IPS DF 6.9 (cell line): ENCODE measurements at regions not wholly inside any gene's neighbourhood (a gene's known extent, or its start where the extent isn't known, plus 50 kb on each side); places are given as distances from the start of the nearest gene placed in this dataset.
"Not testable (repeated sequence)": the region's sequence is repeated elsewhere in the genome, so short reads cannot be mapped to it uniquely, and the experiment has no call there.

Source experiments
- DNase-seq: peaks from one replicate; pipeline ENCODE4 v3.0.0-alpha.2; 2013; ENCODE audit warnings: low read depth, low spot score
- H3K27ac ChIP-seq: one replicate; pipeline ENCODE4 v1.5.1; 2013; ENCODE audit warnings: low read length, control low read depth
- H3K27me3 ChIP-seq: 2 replicates; pipeline ENCODE4 v1.6.1; 2013; ENCODE audit warnings: mild to moderate bottlenecking, low read length; ENCODE audit not compliant: control insufficient read depth, insufficient read depth
- H3K36me3 ChIP-seq: 2 replicates; pipeline ENCODE4 v1.6.1; 2013; ENCODE audit warnings: low read length; ENCODE audit not compliant: control insufficient read depth, insufficient read depth
- H3K4me1 ChIP-seq: 2 replicates; pipeline ENCODE4 v1.6.1; 2013; ENCODE audit warnings: low read length; ENCODE audit not compliant: control insufficient read depth, insufficient read depth
- H3K4me3 ChIP-seq: 2 replicates; pipeline ENCODE4 v1.5.1; 2013; ENCODE audit warnings: mild to moderate bottlenecking, low read length
- H3K9me3 ChIP-seq: 2 replicates; pipeline ENCODE4 v1.6.1; 2013; ENCODE audit warnings: low read length, inconsistent platforms; ENCODE audit not compliant: control insufficient read depth, insufficient read depth
- WGBS: extraction: QIAGEN DNeasy Blood & Tissue Kit; methylation state at CpG from one replicate; pipeline ENCODE4 v1.1.7; 2013; ENCODE audit warnings: mixed read lengths, missing lambda C conversion rate; ENCODE audit not compliant: insufficient read length, insufficient coverage; 5-methylcytosine and 5-hydroxymethylcytosine counted together

GRCh38 chr5:163165277-163165676 is 272.1 kb upstream of the CCNG1 start:
- no peaks in the 10 kb centered on the region for H3K27me3 ChIP-seq
- DNase-seq = no peak
- WGBS = no CpG with 5 or more reads among the region's 10 CpGs

DNA sequence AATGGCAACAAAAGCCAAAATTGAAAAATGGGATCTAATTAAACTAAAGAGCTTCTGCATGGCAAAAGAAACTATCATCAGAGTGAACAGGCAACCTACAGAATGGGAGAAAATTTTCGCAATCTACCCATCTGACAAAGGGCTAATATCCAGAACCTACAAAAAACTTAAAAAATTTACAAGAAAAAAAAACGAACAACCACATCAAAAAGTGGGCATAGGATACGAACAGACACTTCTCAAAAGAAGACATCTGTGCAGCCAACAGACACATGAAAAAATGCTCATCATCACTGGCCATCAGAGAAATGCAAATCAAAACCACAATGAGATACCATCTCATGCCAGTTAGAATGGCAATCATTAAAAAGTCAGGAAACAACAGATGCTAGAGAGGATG is 267.2 kb upstream of the CCNG1 start:
- H3K4me3 ChIP-seq, DNase-seq, H3K9me3 ChIP-seq, H3K4me1 ChIP-seq, H3K27me3 ChIP-seq, H3K36me3 ChIP-seq, H3K27ac ChIP-seq: not testable (repeated sequence)
- no CpG with 5 or more reads among the region's 3 CpGs for WGBS

More at GRCh38 chr5:163165277-163165676, 272.1 kb upstream of the CCNG1 start:
- Histone ChIP-seq H3K27ac (no peak overlapping the region), H3K9me3 (no peaks in the 10 kb centered on the region), H3K36me3 (no peaks in the 10 kb centered on the region), H3K4me3 (no peak overlapping the region), H3K4me1 (no peaks in the 10 kb centered on the region)

DNA sequence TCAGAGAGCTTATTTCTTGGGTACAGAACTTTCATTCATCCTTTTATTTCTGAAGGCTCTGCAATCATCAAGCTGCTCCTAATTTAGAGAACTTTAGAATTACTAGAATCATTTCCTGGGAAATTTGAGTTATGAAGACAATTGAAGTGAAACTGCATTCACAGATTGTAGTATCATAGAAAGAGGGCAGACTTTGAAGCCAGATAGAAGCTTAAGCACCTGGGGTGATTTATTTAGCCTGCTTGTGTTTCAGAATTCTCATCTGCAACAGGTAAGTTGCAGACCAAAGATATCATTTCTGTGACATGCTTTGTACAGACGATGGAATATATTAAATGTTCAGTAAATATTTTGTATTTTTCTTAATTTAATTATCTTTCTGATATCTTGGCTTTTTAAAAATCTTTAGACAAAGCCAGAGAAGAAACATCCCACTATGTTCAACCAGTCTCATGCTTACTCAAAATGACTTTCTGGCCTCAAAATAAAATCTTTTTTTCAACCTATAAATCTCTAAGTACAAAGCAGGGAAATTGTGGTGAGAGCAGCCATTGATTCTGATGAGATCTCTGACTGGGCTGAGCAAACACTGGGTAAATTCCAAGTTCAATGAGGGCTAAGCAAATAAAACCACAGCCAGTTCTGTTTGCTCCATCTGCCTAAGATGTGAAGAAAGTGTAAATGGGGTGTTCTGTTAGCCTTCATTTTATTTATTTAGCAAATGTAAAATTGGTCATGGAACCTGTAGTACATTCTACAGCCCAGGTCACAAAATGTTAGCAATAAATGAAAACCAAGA is 264.7 kb upstream of the CCNG1 start:
- no peak overlapping the region for H3K4me3 ChIP-seq
- no peaks in the 10 kb centered on the region for H3K9me3 ChIP-seq
- H3K27ac ChIP-seq = no peak overlapping the region
- no CpG with 5 or more reads among the region's 1 CpG for WGBS
- no peaks in the 10 kb centered on the region for H3K4me1 ChIP-seq
- H3K27me3 ChIP-seq = no peaks in the 10 kb centered on the region
- H3K36me3 ChIP-seq = no peaks in the 10 kb centered on the region
- no peak for DNase-seq

GRCh38 chr5:163177971-163178370 is 259.4 kb upstream of the CCNG1 start:
- Histone ChIP-seq H3K27ac (no peak overlapping the region), H3K4me3 (no peak overlapping the region), H3K27me3 (no peaks in the 10 kb centered on the region), H3K36me3 (no peaks in the 10 kb centered on the region), H3K9me3 (no peaks in the 10 kb centered on the region), H3K4me1 (no peaks in the 10 kb centered on the region)
- WGBS = no CpG with 5 or more reads among the region's 3 CpGs
- DNase-seq = no peak

DNA sequence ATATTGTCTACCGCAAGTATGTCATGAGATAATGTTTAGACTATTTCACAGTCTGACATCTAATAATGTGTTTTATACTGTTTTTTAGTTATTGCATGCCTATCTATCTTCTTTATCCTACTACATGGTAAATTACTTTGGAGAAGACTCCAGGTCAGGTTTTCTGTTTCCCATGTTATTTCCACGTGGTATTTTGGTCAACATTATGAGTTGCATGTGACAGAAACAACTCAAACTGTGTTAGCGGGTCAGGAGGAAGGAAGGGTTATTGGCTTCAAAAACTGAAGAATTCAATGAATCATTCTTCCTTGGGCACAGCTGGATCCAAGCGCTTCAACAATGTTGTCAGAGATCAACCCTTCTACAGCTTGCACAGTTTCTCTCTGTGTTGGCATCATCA is 252.1 kb upstream of the CCNG1 start:
- WGBS = no CpG with 5 or more reads among the region's 4 CpGs

DNA sequence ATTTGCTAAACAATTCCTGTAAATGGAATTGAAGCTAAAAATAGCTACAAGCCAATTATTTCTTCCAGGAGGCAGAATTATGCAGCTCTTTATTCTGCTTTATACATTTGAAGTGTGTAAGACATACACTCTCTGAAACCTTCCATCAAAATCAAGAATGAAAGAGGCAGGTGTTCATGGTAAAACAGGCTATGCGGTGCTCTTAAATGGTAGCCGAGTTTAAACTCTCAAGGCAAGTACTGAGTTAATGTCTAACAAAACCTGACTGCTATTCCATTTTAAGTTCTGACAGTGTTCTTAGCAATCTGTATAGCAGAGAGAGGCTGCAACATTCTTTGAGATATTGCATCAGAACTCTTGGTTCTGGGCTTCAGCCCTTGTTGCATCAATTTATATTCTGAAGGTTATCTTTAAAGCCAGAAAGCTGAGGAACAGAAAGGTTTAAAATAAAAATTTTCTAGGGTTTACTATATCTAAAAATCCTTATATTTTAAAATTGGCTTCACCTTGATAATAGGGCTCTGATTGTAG is 248.3 kb upstream of the CCNG1 start:
- DNase-seq = no peak
- H3K9me3 ChIP-seq = no peaks in the 10 kb centered on the region; the same call in 1 of the 2 replicates
- H3K4me1 ChIP-seq = no peaks in the 10 kb centered on the region
- WGBS = no CpG with 5 or more reads among the region's 2 CpGs
- no peak overlapping the region for H3K27ac ChIP-seq
- no peak overlapping the region for H3K4me3 ChIP-seq
- no peaks in the 10 kb centered on the region for H3K27me3 ChIP-seq
- H3K36me3 ChIP-seq = no peaks in the 10 kb centered on the region

More for the DNA sequence above, 252.1 kb upstream of the CCNG1 start:
- H3K36me3 ChIP-seq = no peaks in the 10 kb centered on the region
- DNase-seq = no peak
- no peak overlapping the region for H3K4me3 ChIP-seq
- H3K27ac ChIP-seq = no peak overlapping the region
- H3K9me3 ChIP-seq = no peaks in the 10 kb centered on the region; the same call in 1 of the 2 replicates
- H3K27me3 ChIP-seq = no peaks in the 10 kb centered on the region
- H3K4me1 ChIP-seq = no peaks in the 10 kb centered on the region

- DNase-seq = no peak
- H3K36me3 ChIP-seq = no peaks in the 10 kb centered on the region
- H3K27me3 ChIP-seq = no peaks in the 10 kb centered on the region
- no peak overlapping the region for H3K4me3 ChIP-seq
- no peak overlapping the region for H3K27ac ChIP-seq
- no peaks in the 10 kb centered on the region for H3K4me1 ChIP-seq
- H3K9me3 ChIP-seq = no peaks in the 10 kb centered on the region; the same call in 1 of the 2 replicates
- no CpG with 5 or more reads among the region's 3 CpGs for WGBS
Measured at GRCh38 chr5:163190283-163190682, 247.1 kb upstream of the CCNG1 start.

- no peak overlapping the region for H3K4me3 ChIP-seq
Measured at GRCh38 chr5:163190784-163191183, 246.6 kb upstream of the CCNG1 start.

GRCh38 chr5:163193886-163194285 is 243.5 kb upstream of the CCNG1 start:
- DNase-seq = no peak
- WGBS = no CpG with 5 or more reads among the region's 7 CpGs
- Histone ChIP-seq H3K27ac (no peak overlapping the region), H3K4me1 (no peaks in the 10 kb centered on the region), H3K4me3 (no peak overlapping the region), H3K36me3 (no peaks in the 10 kb centered on the region), H3K27me3 (no peaks in the 10 kb centered on the region; the same call in 1 of the 2 replicates), H3K9me3 (no peaks in the 10 kb centered on the region)

More at GRCh38 chr5:163190784-163191183, 246.6 kb upstream of the CCNG1 start:
- no peaks in the 10 kb centered on the region; the same call in 1 of the 2 replicates for H3K9me3 ChIP-seq
- H3K4me1 ChIP-seq = no peaks in the 10 kb centered on the region
- no peak for DNase-seq
- no peaks in the 10 kb centered on the region for H3K36me3 ChIP-seq
- H3K27me3 ChIP-seq = no peaks in the 10 kb centered on the region; the same call in 1 of the 2 replicates
- no CpG with 5 or more reads among the region's 1 CpG for WGBS
- no peak overlapping the region for H3K27ac ChIP-seq

DNA sequence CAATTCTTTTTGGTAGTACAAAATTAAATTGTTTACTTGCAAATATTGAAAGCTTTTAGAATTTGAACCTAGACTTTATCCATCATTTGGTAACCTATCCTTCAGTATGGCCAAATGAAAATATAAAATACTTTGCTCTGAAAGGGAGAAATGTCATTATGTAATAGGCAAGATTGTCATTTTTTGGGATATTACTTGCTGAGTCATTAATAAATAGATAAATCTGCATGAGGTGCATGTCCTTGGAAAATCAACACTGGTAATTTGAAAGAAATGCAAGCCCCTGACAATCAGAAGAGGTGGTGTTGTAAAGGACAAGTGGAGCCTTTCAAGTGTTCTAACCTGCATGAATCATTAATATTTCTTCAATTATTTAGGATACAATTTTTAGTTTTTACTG is 231.8 kb upstream of the CCNG1 start:
- Histone ChIP-seq H3K9me3 (no peaks in the 10 kb centered on the region), H3K36me3 (no peaks in the 10 kb centered on the region), H3K4me1 (no peaks in the 10 kb centered on the region), H3K27me3 (no peaks in the 10 kb centered on the region), H3K4me3 (no peak overlapping the region), H3K27ac (no peak overlapping the region)
- DNase-seq = no peak

DNA sequence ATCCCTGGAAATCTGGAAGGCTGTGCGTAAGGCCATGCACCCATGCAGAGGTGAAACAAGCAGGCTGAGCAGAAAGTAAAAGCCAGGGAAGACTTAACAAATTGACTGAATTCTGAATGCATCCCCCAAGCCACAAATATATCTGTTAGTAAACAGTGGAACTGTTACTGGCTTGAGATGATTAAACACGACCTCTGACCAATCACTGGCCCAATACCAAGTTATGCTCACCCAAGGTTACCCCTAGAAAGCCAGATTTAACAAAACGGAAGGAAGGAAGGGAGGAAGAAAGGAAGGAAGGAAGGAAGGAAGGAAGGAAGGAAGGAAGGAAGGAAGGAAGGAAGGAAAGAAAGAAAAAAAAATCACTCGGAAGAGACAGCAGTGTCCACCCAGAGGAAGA is 215.8 kb upstream of the CCNG1 start:
- Histone ChIP-seq H3K27me3 (no peaks in the 10 kb centered on the region), H3K4me1 (no peaks in the 10 kb centered on the region), H3K9me3 (no peaks in the 10 kb centered on the region), H3K36me3 (no peaks in the 10 kb centered on the region), H3K27ac (no peak overlapping the region), H3K4me3 (no peak overlapping the region)
- DNase-seq = no peak
- WGBS = no CpG with 5 or more reads among the region's 4 CpGs
